ENCODE measurements at regions not wholly inside any gene's neighbourhood (a gene's known extent, or its start where the extent isn't known, plus 50 kb on each side); places are given as distances from the start of the nearest gene placed in this dataset.
"Not testable (repeated sequence)": the region's sequence is repeated elsewhere in the genome, so short reads cannot be mapped to it uniquely, and the experiment has no call there.

DNA sequence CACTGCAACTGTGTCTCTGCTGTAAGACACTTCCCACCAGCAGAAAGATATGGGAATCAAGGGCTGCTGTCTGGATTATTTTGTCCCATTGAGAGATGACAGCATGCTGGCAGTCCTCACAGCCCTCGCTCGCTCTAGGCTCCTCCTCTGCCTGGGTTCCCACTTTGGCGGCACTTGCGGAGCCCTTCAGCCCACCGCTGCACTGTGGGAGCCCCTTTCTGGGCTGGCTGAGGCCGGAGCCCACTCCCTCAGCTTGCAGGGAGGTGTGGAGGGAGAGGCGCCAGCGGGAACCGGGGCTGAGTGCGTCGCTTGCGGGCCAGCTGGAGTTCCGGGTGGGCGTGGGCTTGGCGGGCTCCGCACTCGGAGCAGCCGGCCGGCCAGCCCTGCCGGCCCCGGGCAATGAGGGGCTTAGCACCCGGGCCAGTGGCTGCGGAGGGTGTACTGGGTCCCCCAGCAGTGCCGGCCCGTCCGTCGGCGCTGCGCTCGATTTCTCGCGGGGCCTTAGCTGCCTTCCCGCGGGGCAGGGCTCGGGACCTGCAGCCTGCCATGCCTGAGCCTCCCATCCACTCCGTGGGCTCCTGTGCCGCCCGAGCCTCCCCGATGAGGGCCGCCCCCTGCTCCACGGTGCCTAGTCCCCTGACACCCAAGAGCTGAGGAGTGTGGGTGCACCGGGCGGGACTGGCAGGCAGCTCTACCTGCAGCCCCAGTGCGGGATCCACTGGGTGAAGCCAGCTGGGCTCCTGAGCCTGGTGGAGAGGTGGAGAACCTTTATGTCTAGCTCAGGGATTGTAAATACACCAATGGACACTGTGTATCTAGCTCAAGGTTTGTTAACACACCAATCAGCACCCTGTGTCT lies 233.4 kb downstream of the VGLL3 start:
- not testable (repeated sequence) for H3K9ac ChIP-seq (ENCODE audit: low read depth, low read length); H3K4me3 ChIP-seq (ENCODE audit: low read length); H3K4me1 ChIP-seq (ENCODE audit: insufficient read depth, low read length); H3K9me3 ChIP-seq (ENCODE audit: insufficient read depth, low read depth, low read length); H3K27ac ChIP-seq (ENCODE audit: low read length); H3K27me3 ChIP-seq (ENCODE audit: insufficient read depth, low read length); H3K36me3 ChIP-seq (ENCODE audit: insufficient read depth, low read depth, low read length)

DNA sequence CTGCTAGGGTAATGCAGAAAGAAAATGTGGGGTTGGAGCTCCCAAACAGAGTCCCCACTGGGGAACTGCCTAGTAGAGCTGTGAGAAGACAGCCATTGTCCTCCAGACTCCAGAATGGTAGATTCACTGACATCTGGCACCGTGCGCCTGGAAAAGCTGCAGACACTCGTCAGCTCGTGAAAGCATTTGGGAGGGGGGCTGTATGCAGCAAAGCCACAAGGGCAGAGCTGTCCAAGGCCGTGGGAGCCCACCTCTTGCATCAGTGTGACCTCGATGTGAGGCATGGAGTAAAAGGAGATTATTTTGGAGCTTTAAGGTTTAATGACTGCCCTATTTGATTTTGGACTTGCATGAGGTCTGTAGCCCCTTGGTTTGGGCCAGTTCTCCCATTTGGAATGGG lies 242.9 kb downstream of the VGLL3 start:
- no peak overlapping the region for H3K9ac ChIP-seq (ENCODE audit: low read depth, low read length)
- H3K27me3 ChIP-seq (ENCODE audit: insufficient read depth, low read length): no peaks in the 10 kb centered on the region
- H3K36me3 ChIP-seq (ENCODE audit: insufficient read depth, low read depth, low read length): no peaks in the 10 kb centered on the region
- H3K9me3 ChIP-seq (ENCODE audit: insufficient read depth, low read depth, low read length): no peaks in the 10 kb centered on the region
- no peak overlapping the region for H3K4me3 ChIP-seq (ENCODE audit: low read length)
- H3K27ac ChIP-seq (ENCODE audit: low read length): no peak overlapping the region
- no peaks in the 10 kb centered on the region for H3K4me1 ChIP-seq (ENCODE audit: insufficient read depth, low read length)

DNA sequence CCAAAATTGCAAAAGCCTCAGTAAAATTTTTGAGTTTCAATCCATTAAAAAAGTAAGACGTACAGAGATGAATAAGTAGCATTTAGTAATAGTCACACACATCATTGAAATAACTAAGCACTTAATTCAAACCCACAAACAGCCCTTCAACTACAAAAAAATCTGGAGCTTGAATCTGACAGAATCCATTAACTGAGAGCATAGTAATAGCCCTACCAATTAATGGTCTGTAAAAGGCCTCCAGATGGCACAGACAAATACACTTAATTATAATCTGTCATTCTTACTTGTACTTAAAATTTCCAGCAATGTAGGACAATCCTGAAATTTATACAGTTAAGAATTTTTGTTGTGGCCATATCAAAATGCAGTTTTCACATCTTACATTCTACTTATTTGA lies 246.9 kb downstream of the VGLL3 start:
- H3K9ac ChIP-seq (ENCODE audit: low read depth, low read length): no peak overlapping the region
- H3K36me3 ChIP-seq (ENCODE audit: insufficient read depth, low read depth, low read length): no peaks in the 10 kb centered on the region
- H3K27me3 ChIP-seq (ENCODE audit: insufficient read depth, low read length): no peaks in the 10 kb centered on the region
- H3K4me3 ChIP-seq (ENCODE audit: low read length): no peak overlapping the region
- H3K9me3 ChIP-seq (ENCODE audit: insufficient read depth, low read depth, low read length): no peaks in the 10 kb centered on the region
- no peak overlapping the region for H3K27ac ChIP-seq (ENCODE audit: low read length)
- H3K4me1 ChIP-seq (ENCODE audit: insufficient read depth, low read length): no peaks in the 10 kb centered on the region

DNA sequence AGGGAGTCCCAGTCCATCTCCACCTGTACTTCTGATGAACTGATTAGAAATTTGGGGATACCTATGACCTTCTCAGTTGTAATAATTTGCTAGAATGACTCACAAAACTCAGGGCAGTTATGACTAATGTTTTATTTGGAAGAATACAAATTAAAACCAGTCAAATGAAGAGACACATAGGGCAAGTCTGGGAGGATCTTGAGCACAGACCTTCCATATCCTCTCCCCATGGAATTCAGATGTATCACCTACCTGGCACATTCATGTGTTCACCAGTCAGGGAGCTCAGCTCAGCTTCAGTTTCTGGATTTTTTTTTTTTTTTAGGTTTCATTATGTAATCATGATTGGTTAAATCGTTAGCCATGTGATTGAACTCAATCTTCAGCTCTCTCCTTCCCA lies 247.7 kb downstream of the VGLL3 start:
- H3K9me3 ChIP-seq (ENCODE audit: insufficient read depth, low read depth, low read length): no peaks in the 10 kb centered on the region
- H3K36me3 ChIP-seq (ENCODE audit: insufficient read depth, low read depth, low read length): no peaks in the 10 kb centered on the region
- no peaks in the 10 kb centered on the region for H3K27me3 ChIP-seq (ENCODE audit: insufficient read depth, low read length)
- no peaks in the 10 kb centered on the region for H3K4me1 ChIP-seq (ENCODE audit: insufficient read depth, low read length)
- H3K4me3 ChIP-seq (ENCODE audit: low read length): no peak overlapping the region
- no peak overlapping the region for H3K9ac ChIP-seq (ENCODE audit: low read depth, low read length)
- H3K27ac ChIP-seq (ENCODE audit: low read length): no peak overlapping the region

DNA sequence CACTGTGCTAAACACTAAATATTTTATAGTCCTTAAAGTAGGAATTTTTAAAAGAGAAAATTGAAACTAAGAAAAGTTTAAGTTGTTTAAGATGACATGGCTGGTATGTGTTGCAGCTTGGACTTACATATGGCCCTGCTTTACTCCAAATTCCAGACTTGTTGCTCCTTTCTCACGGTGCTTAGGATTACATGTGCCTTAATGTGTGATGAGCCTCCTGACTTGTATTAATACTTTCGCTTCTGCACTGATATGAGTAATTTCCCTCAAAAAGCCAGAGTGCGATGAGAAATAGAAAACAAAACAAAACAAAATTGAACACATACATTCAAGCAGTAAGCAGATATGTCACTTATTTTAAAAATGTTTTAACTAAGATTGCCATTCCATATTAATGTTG lies 250.2 kb downstream of the VGLL3 start:
- Histone ChIP-seq H3K4me1 (ENCODE audit: insufficient read depth, low read length) (no peaks in the 10 kb centered on the region), H3K36me3 (ENCODE audit: insufficient read depth, low read depth, low read length) (no peaks in the 10 kb centered on the region), H3K4me3 (ENCODE audit: low read length) (no peak overlapping the region), H3K9me3 (ENCODE audit: insufficient read depth, low read depth, low read length) (no peaks in the 10 kb centered on the region), H3K27ac (ENCODE audit: low read length) (no peak overlapping the region), H3K9ac (ENCODE audit: low read depth, low read length) (no peak overlapping the region), H3K27me3 (ENCODE audit: insufficient read depth, low read length) (no peaks in the 10 kb centered on the region)

DNA sequence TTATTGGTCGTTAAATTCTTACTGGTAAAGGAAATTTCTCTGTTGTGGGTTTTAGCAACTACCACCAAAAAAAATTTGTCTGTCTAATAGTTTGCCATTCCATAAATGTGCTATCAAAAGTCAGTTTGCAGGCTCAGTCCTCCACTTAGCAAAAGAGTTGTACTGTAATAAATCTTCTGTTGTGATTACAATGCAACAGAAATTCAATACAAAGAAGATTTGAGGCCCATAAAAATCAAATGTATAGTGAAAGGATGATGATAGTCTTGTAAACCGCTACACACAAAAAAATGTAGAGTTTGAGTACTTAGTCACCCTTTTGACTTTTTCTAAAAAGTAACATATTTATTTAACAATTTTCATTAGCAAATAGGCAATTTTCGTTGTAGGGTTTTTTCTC lies 251.7 kb downstream of the VGLL3 start:
- Histone ChIP-seq H3K9me3 (ENCODE audit: insufficient read depth, low read depth, low read length) (no peaks in the 10 kb centered on the region), H3K36me3 (ENCODE audit: insufficient read depth, low read depth, low read length) (no peaks in the 10 kb centered on the region), H3K9ac (ENCODE audit: low read depth, low read length) (no peak overlapping the region), H3K27ac (ENCODE audit: low read length) (no peak overlapping the region), H3K4me3 (ENCODE audit: low read length) (no peak overlapping the region), H3K27me3 (ENCODE audit: insufficient read depth, low read length) (no peaks in the 10 kb centered on the region), H3K4me1 (ENCODE audit: insufficient read depth, low read length) (no peaks in the 10 kb centered on the region)

DNA sequence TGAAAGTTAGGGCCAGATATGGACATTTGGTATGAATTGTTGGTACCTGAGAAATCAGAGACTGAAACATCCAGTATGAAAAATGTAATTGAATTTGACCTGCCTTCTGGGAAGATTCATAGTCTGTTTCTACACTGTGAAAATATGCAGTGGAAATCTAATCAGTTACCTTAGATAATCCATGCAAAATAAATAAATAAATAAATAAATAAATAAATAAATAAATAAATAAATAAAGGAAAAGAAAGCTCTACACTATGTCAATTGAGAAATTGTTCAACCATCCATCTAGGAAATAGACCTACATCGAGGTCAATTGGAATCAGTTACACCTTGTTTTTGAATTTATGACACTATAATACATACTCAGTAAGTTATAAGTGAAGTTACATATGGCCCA lies 252.3 kb downstream of the VGLL3 start:
- Histone ChIP-seq H3K27ac (ENCODE audit: low read length) (no peak overlapping the region), H3K4me3 (ENCODE audit: low read length) (no peak overlapping the region), H3K9ac (ENCODE audit: low read depth, low read length) (no peak overlapping the region), H3K36me3 (ENCODE audit: insufficient read depth, low read depth, low read length) (no peaks in the 10 kb centered on the region), H3K27me3 (ENCODE audit: insufficient read depth, low read length) (no peaks in the 10 kb centered on the region), H3K4me1 (ENCODE audit: insufficient read depth, low read length) (no peaks in the 10 kb centered on the region), H3K9me3 (ENCODE audit: insufficient read depth, low read depth, low read length) (no peaks in the 10 kb centered on the region)

DNA sequence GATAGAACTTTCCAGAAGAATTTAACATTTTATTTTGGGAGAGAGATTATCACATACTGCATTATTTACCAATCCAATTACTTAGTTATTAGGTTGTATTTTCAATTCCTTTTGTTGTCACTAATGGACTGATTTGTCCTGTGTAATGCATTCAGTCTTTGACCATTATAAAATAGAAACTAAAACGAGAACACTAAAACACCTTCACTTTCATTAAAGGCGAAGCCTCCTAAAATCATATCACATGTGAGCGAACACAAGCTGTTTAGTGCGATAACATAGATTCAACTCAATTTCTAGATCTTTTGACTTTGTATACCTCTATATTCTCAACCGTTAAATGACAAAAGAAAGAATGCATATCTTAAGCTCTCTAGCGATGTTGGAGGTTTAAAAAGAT lies 253.4 kb downstream of the VGLL3 start:
- no peak overlapping the region for H3K4me3 ChIP-seq (ENCODE audit: low read length)
- H3K27me3 ChIP-seq (ENCODE audit: insufficient read depth, low read length): no peaks in the 10 kb centered on the region
- no peaks in the 10 kb centered on the region for H3K4me1 ChIP-seq (ENCODE audit: insufficient read depth, low read length)
- H3K27ac ChIP-seq (ENCODE audit: low read length): no peak overlapping the region
- no peak overlapping the region for H3K9ac ChIP-seq (ENCODE audit: low read depth, low read length)
- H3K9me3 ChIP-seq (ENCODE audit: insufficient read depth, low read depth, low read length): no peaks in the 10 kb centered on the region
- no peaks in the 10 kb centered on the region for H3K36me3 ChIP-seq (ENCODE audit: insufficient read depth, low read depth, low read length)

DNA sequence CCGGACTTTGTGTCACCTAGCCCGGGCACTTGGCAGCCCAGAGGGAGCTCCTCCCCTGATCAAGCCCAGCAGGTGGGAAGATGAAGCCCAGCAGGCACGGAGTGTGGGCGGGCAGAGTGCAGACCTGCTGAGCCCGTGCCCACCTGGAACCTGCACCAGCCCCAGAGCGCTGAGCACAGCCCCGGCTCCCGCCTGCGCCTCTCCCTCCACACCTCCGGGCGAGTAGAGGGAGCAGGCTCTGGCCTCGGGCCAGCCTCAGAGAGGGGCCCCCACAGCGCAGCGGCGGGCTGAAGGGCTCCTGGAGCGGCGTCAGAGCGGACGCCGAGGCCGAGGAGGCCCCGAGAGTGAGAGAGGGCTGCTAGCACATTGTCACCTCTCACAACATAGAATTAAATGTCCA lies 257.7 kb downstream of the VGLL3 start:
- no peak overlapping the region for H3K27ac ChIP-seq (ENCODE audit: low read length)
- no peaks in the 10 kb centered on the region for H3K36me3 ChIP-seq (ENCODE audit: insufficient read depth, low read depth, low read length)
- H3K9me3 ChIP-seq (ENCODE audit: insufficient read depth, low read depth, low read length): no peaks in the 10 kb centered on the region

DNA sequence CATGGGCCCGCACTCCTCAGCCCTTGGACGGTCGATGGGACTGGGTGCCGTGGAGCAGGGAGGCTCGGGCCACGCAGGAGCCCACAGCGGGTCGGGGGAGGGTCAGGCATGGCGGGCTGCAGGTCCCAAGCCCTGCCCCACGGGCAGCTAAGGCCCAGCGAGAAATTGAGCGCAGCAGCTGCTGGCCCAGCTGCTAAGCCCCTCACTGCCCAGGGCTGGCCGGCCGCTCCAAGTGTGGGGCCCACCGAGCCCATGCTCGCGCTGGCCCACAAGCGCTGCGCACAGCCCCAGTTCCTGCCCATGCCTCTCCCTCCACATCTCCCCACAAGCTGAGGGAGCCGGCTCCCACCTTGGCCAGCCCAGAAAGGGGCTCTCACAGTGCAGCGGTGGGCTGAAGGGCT lies 259.4 kb downstream of the VGLL3 start:
- Histone ChIP-seq H3K36me3 (ENCODE audit: insufficient read depth, low read depth, low read length) (no peaks in the 10 kb centered on the region), H3K27ac (ENCODE audit: low read length) (no peak overlapping the region), H3K4me1 (ENCODE audit: insufficient read depth, low read length) (no peaks in the 10 kb centered on the region), H3K4me3 (ENCODE audit: low read length) (no peak overlapping the region), H3K9ac (ENCODE audit: low read depth, low read length) (no peak overlapping the region), H3K27me3 (ENCODE audit: insufficient read depth, low read length) (no peaks in the 10 kb centered on the region), H3K9me3 (ENCODE audit: insufficient read depth, low read depth, low read length) (no peaks in the 10 kb centered on the region)

More for the DNA sequence above, 257.7 kb downstream of the VGLL3 start:
- Histone ChIP-seq H3K4me1 (ENCODE audit: insufficient read depth, low read length) (no peaks in the 10 kb centered on the region), H3K9ac (ENCODE audit: low read depth, low read length) (no peak overlapping the region), H3K4me3 (ENCODE audit: low read length) (no peak overlapping the region), H3K27me3 (ENCODE audit: insufficient read depth, low read length) (no peaks in the 10 kb centered on the region)

DNA sequence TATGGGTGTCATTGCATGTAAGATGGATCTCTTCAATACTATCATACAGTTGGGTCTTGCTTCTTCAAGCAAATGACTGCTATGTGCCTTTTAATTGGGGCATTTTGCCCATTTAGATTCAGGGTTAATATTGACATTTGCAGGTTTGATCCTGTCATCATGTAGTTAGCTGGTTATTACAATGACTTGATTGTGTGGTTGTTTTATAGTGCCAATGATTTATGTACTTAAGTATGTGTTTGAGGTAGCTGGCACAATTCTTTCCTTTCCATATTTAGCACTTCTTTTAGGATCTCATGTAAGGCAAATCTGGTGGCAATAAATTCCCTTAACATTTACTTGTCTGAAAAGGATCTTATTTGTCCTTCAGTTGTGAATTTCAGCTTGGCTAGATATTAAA lies 267.5 kb downstream of the VGLL3 start:
- no peak overlapping the region for H3K27ac ChIP-seq (ENCODE audit: low read length)
- no peak overlapping the region for H3K9ac ChIP-seq (ENCODE audit: low read depth, low read length)
- no peak overlapping the region for H3K4me3 ChIP-seq (ENCODE audit: low read length)
- no peaks in the 10 kb centered on the region for H3K36me3 ChIP-seq (ENCODE audit: insufficient read depth, low read depth, low read length)
- no peaks in the 10 kb centered on the region for H3K9me3 ChIP-seq (ENCODE audit: insufficient read depth, low read depth, low read length)
- no peaks in the 10 kb centered on the region for H3K4me1 ChIP-seq (ENCODE audit: insufficient read depth, low read length)
- no peaks in the 10 kb centered on the region for H3K27me3 ChIP-seq (ENCODE audit: insufficient read depth, low read length)

DNA sequence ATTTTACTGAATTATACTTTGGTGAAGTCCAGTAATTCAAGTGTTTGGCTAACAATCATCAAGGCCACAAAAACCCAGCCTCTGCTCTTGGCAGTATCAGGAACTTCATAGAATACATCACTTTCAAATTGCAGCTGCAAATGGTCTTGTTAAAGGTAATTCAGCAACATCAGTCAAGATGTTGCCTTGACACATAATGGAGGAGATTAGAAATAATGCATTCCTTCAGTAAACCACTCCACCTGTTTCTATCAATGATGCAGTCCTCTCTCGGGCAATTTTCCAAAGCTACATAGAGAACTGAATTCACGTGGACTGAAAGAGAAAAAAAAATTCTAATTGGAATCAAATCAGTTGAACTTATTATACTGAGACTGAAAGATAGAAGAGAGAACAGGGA lies 279.3 kb downstream of the VGLL3 start:
- no peak overlapping the region for H3K27ac ChIP-seq (ENCODE audit: low read length)

More for the DNA sequence above, 279.3 kb downstream of the VGLL3 start:
- Histone ChIP-seq H3K4me1 (ENCODE audit: insufficient read depth, low read length) (no peaks in the 10 kb centered on the region), H3K4me3 (ENCODE audit: low read length) (no peak overlapping the region), H3K27me3 (ENCODE audit: insufficient read depth, low read length) (no peaks in the 10 kb centered on the region), H3K36me3 (ENCODE audit: insufficient read depth, low read depth, low read length) (no peaks in the 10 kb centered on the region), H3K9me3 (ENCODE audit: insufficient read depth, low read depth, low read length) (peaks cover 6% of the 10 kb centered on the region; the same call in 1 of the 2 replicates), H3K9ac (ENCODE audit: low read depth, low read length) (no peak overlapping the region)
